ENCODE measurements at regions not wholly inside any gene's neighbourhood (a gene's known extent, or its start where the extent isn't known, plus 50 kb on each side); places are given as distances from the start of the nearest gene placed in this dataset.

GRCh38 chr20:48358176-48359054 lies 469.4 kb downstream of the PREX1 start:
- WGBS, 4 donors = 81 to 90% (median 84%) methylated on average over 11 of the region's 11 CpGs
- no peak for TF ChIP-seq CTCF (IDR thresholded peaks at IDR 0.05)
- TF ChIP-seq POLR2A (IDR thresholded peaks at IDR 0.05) = no peak
- H3K27ac ChIP-seq = no peak overlapping the region

GRCh38 chr20:48357714-48358113 lies 470.1 kb downstream of the PREX1 start:
- WGBS, 4 donors = 79 to 94% (median 90%) methylated on average over 4 of the region's 4 CpGs

More at GRCh38 chr20:48358176-48359054, 469.4 kb downstream of the PREX1 start:
- no peak for ATAC-seq
- intact Hi-C loops (cut with DNase I) = no loop called here
- no peak overlapping the region for H3K4me3 ChIP-seq
- no peaks in the 10 kb centered on the region for H3K4me1 ChIP-seq
- H3K36me3 ChIP-seq = no peaks in the 10 kb centered on the region
- H3K9me3 ChIP-seq = peaks cover 0 to 11% (median 0%) of the 10 kb centered on the region in 12 donors
- no peak for DNase-seq
- H3K27me3 ChIP-seq = no peaks in the 10 kb centered on the region

GRCh38 chr20:48354903-48355302 lies 472.9 kb downstream of the PREX1 start:
- no peak for ATAC-seq

More at GRCh38 chr20:48357714-48358113, 470.1 kb downstream of the PREX1 start:
- intact Hi-C loops (cut with DNase I) = no loop called here
- H3K4me1 ChIP-seq = no peaks in the 10 kb centered on the region
- H3K9me3 ChIP-seq = peaks cover 0 to 11% (median 0%) of the 10 kb centered on the region in 12 donors
- H3K27me3 ChIP-seq = no peaks in the 10 kb centered on the region
- DNase-seq (no peak), ATAC-seq (no peak)
- no peak overlapping the region for H3K27ac ChIP-seq
- no peak overlapping the region for H3K4me3 ChIP-seq
- H3K36me3 ChIP-seq = no peaks in the 10 kb centered on the region
- TF ChIP-seq POLR2A (IDR thresholded peaks at IDR 0.05) = no peak
- TF ChIP-seq CTCF (IDR thresholded peaks at IDR 0.05) = no peak

More at GRCh38 chr20:48354903-48355302, 472.9 kb downstream of the PREX1 start:
- 92 to 97% (median 94%) methylated on average over 1 of the region's 1 CpG; no CpG with 5 or more reads in 1 of the 4 donors for WGBS, 4 donors
- intact Hi-C loops (cut with DNase I) = no loop called here
- H3K9me3 ChIP-seq = peaks cover 0 to 11% (median 0%) of the 10 kb centered on the region in 12 donors
- no peak overlapping the region for H3K4me3 ChIP-seq
- no peak for DNase-seq
- no peak overlapping the region for H3K27ac ChIP-seq
- H3K36me3 ChIP-seq = no peaks in the 10 kb centered on the region
- TF ChIP-seq POLR2A (IDR thresholded peaks at IDR 0.05) = no peak
- TF ChIP-seq CTCF (IDR thresholded peaks at IDR 0.05) = no peak
- no peaks in the 10 kb centered on the region for H3K4me1 ChIP-seq
- H3K27me3 ChIP-seq = peaks cover 0 to 4% (median 0%) of the 10 kb centered on the region in 9 donors
